GM21529 (cell line): ENCODE measurements at regions not wholly inside any gene's neighbourhood (a gene's known extent, or its start where the extent isn't known, plus 50 kb on each side); places are given as distances from the start of the nearest gene placed in this dataset.
"Not testable (repeated sequence)": the region's sequence is repeated elsewhere in the genome, so short reads cannot be mapped to it uniquely, and the experiment has no call there.

Experiments
- ATAC-seq: cut with Tn5 transposase; IDR thresholded peaks from one replicate; pipeline ENCODE4 v1.9.1; 2021; ENCODE audit not compliant: unreplicated experiment

DNA sequence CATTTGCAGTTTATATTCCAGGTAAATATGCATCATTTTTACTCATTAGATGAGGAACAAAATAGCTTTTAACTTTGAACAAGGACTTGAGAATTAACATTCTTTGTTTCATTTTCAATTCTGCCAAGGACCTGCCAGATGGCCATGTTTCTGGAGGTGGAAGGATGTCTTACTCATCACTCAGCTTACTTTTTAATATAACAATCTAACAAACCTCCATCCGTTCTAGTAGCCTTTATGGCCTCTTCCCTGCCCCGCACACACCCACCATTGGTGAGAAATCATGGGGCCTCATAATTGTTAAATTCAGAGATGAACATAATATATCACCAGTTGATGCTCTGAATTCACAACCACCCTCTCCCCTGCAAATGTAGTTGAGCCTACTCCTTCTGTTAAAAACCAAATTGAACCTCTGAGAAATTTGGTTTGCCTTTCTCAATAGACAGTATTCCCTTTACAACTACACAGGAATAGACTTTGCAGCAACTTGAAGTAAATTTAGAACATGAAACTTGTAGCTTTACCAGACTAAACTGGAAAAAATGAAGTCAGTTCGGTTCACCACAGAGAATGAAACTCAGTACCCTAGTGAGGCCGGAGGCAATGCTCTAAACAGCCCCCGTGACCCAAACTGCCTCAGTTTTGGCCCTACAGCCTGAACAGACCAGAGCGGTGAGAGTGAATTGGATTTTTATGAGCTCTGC, 50.1 kb upstream of the ACSL4 start:
- ATAC-seq, result peak; percentile 89

DNA sequence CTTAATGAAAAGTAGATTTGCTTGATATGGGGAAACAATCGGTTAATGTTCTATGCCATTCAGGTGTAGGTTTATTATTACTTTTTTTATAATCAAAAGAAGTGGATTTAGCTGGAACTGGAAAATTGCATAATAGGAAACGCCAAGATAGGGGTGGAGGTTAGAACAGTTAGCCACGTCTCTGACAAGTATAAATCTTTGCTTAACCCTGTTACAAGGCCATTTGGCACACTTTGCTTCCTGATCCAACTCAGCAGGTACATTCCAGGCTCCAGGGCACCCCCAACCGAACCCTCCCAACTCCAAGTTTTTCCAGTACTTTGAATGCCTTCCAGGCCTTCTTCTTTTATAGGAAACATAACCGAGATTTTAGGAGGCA, 50.6 kb upstream of the ACSL4 start:
- no peak for ATAC-seq

DNA sequence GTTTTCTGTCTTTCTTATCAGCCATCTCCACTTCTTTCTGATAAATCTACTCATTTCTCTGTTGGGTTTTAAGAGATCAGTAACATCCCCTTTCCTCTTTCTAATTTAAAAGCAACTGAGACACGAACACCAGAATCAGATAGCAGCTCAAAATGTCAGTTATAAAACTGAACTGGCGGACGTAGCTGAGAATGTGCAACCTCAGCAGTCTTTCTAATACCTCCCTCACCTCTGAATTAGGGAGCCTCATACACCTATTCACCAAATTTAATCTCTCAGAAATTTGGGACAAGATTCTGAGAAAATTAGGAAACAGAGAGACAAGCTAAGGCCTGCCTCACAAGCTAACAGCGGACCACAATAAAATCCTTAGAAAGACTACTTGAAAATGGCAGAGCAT, 52.0 kb upstream of the ACSL4 start:
- no peak for ATAC-seq

DNA sequence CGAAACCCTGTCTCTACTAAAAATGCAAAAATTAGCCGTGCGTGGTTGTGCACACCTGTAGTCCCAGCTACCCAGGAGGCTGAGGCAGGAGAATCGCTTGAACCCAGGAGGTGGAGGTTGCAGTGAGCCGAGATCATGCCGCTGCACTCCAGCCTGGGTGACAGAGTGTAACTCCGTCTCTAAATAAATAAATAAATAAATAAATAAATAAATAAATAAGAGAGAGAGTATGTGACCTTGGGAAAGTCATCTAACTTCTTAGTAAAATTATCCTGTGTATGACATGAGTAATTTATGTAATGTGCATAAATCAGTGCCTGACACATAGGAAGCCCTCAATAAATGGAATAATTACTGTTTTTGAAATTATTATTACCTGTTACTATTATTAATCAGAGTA, 57.5 kb upstream of the ACSL4 start:
- ATAC-seq, result not testable (repeated sequence)

DNA sequence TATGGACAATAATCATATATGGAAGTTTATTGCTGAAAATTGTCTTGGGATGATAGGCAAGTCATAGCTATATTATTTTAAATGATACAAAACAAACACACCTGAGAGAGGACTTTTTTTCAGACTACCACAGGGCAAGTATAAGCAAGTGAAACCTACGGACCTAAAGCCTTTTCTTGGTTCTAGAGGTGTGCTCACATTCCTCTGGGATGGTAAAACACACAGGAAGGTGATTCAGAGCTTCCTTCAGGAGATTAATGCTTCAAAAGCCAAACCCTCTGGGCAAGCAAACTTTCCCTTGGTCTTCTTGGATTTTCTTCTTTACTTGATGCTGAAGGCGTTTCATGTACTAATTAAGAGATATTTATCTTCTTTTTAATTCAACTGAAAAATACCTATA, 60.1 kb upstream of the ACSL4 start:
- ATAC-seq, result no peak

DNA sequence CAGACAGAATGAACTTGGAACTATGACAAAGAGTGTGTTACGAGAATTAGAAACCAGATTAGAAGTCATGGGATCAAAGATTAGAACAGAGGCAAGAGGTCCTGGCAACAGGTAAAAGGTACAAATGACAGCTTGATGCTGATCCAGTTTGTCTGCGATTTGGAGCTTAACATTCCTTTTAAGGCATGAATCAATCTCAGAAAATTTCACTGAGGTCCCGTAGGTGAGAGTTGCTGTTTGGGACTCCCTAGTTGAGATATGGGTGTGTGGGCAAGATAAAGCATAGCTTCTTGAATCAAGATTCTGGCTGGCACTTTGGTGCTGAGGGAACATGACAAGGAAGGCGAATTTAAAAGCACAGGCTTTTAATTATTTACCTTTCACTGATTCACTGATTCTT, 62.6 kb upstream of the ACSL4 start:
- no peak for ATAC-seq

DNA sequence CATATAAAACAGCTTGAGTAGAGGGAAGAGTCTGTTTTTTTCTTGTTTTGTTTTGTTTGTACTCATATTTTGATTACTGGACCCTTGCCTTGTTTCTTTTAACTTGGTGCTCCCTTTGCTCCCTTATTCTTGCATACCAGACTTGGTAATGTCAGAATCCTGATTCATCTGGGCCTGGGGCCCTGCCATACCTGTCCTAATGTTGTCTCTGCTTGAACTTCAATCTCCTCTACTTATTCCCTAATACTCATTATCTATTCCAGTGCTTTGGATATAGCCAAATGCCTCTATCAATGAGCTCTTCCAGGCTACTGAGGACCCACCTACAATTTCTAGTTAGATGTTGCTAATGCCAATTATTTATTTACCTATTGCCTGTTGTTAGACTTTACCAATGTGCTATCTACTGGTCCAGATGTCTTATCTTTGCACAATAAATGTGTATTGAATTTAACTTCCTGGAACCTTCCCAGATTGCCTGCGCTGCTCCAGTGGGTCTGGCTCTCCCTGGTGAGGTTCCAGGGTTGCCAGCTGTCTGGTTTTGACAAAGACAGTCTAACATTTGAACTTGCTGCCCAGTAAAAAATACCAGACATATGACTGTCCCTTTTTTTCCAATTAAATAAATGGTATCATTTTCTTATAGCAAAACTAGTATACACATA, 64.4 kb upstream of the ACSL4 start:
- ATAC-seq, result no peak

DNA sequence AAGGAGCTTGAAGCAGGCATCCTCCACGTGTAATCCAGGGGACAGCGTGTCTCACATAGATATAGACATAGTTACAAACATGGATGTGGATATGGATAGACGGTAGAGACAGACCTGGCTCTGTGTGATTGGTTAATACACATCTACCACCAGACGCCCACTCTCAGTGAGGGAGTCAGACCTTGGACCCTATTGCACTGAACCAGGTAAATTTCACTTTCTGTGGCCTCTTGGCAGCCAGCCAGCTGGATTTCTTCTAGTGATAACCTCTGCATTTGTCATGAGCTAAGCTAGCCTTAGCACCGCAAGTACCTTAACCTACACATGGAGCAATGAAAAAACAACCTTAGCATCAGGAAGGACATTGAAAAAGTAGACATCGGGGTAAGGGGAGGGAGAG, 79.2 kb upstream of the ACSL4 start:
- no peak for ATAC-seq

DNA sequence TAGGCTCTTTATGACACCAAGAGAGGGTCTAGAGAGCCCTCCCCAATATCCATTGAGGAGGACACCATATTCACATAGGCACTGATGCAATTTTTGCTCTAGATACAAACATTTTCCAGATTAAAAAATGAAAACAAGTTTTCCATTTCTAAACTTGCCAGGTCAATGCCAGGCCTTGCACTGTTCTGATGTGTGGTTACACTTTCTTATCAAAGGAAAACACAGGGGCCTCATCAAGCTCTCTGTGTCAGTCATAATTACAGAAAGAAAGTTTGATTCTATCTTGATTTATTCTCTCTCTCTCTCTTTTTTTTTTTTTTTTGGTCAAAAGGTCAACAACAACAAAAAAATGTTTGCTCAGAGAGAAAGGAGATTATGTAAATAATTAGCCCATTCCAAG, 80.2 kb upstream of the ACSL4 start:
- ATAC-seq, result no peak

DNA sequence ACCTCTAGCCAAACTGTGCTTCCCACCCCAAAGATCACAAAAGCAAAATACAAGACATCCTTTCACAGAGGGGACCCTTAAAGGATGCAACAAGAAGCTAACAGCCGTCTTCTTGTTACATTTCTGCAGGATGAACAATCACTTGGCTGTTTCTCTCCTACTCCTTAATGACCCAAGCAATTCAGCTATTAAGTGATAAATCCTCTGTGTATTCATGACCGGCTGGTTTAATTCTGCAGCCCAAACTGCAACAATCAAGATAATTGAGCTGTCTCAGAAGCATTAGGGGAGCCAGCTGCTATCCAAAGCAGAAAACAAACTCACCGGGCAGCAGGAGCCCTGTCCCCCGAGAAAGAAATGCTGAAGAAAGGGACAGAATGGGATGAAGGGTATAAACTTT, 85.9 kb upstream of the ACSL4 start:
- no peak for ATAC-seq

DNA sequence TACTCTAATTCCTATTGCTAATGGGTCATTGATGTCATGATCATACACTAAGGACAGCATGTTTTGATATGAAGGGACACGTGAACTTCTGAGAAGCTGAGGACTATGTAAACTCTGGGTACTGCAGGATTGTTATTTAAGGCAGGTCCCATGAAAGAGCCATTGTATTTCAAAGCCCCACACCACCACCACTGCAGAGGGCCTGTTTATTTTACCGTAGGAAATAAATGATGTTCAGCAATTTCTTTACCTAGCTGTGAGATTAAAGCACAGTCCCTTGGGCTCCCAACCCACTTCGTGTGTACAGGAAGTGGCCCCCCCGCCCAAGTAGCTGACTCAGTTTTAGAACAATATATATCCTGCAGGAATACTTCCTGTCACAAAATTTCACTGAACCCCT, 89.8 kb upstream of the ACSL4 start:
- ATAC-seq, result no peak

DNA sequence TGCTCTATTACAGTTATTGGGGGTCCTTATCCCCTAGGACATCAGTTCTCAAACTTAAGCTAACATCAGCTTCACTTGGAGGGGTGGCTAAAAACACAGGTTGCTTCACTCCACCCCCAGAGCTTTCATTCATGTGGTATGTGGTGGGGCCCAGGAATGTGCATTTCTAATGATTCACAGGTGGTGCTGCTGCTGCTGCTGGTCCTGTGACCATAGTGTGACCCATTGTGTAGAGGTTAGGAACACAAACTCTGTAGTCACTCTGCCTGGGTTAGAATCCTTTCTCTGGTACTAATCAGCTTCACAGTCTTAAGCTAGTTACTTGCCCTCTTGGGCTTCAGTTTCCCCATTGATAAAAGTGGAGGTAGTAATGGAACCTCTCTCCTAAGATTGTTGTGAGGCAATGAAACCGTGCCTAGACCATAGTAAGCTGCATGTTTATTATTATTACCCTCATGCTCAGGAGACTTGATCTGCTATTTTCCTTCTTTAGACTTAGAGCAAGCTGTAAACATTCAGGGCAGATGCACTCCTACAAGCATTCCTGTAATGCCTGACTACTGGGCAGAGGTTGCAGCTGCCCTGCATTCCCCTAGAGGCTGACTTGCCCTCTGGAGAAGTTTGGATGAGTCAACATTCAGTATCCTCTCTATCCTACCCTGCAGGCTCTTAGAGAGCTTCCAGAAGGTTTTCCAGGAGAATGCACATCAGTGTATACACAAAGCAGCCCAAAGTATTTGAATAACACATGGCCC, 94.1 kb upstream of the ACSL4 start:
- ATAC-seq, result no peak

DNA sequence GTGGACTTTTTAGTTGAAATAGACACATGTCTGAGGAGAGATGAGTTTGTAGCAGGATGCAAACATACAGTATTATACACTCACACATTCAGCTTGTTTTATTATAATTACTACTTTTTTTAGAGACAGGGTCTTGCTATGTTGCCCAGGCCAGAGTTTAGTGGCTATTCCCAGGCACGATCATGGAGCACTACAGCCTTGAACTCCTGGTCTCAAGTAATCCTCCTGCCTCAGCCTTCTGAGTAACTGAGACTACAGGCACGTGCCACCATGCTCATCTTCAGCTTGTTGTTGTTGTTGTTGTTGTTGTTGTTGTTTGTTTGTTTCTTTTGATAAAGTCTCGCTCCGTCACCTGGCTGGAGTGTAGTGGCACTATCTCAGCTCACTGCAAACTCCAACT, 94.7 kb upstream of the ACSL4 start:
- ATAC-seq, result no peak

DNA sequence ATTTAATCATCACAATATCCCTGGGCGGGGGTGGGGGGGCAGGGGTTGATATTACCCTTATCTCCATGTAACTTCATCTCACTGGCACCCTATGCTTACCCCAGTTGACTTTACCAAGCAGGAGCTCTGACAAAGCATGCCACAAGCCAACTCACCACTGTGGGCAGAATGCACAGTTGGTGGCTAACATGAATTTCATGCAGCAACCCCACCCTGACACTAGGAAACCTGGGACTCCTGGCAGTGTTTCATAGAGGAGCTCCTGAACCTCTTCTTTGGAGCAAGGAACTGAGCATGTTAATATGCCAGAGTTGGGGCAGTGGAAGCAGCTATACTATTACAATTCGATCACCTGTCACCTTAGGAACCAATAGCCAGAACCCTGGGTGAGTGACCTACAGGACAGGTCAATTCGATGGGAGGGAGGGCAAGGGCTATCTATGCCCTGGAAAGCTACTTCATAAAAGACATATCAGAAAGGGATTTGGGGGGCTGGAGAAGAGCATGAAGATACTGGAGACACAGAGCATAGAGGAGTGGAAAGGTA, 97.2 kb upstream of the ACSL4 start:
- ATAC-seq, result no peak

DNA sequence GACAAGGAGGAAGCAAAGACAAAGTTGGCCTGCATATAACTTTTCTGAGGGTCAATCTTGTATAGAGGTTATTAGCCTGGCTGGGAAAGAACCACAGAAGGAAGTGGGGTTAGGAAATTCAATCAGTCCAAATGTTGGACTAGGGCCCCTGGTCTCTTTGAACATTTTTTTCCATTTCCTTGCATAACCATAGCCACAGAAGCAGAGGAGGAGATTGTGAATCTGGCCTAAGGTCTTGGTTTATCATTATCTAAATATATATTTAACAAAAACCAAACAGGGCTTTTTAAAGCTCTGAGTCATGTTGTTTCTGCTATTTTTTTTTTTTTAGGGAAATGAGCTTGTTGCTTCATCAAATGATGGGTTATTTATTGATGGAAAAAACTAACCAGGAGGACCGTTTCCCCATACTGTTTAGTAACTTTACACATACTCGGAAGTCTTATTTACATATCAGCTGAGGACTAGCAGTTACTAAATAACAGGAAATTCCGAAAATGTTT, 97.7 kb upstream of the ACSL4 start:
- ATAC-seq, result peak; percentile 78

DNA sequence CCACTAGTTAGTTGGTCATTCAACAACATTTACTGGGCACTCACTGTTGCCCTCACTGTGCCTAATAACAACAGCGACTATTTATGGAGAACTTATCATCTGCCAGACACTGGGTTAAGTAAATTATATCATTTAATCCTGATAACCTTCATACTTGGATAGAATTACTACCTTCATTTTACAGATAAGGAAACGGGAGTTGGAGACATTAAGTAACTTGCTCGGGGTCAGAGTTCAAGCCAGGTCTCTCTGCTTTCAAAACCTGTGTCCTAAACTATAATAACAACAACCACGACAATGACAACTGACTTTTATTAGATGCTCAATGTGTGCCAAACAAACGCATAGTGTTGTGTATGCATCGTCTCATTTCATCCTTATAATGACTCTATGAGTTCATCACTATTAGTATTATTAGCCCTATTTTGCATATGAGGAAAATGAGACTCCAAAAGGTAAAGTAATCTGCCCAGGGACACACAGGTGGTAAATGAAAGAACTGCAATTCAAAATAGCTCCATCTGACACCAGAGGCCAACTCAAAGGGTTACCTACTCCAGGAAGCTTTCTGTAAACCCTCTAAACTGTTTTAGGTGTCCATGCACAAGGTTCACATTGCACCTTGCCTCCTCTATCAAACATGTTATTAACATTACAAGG, 98.4 kb upstream of the ACSL4 start:
- ATAC-seq, result no peak

DNA sequence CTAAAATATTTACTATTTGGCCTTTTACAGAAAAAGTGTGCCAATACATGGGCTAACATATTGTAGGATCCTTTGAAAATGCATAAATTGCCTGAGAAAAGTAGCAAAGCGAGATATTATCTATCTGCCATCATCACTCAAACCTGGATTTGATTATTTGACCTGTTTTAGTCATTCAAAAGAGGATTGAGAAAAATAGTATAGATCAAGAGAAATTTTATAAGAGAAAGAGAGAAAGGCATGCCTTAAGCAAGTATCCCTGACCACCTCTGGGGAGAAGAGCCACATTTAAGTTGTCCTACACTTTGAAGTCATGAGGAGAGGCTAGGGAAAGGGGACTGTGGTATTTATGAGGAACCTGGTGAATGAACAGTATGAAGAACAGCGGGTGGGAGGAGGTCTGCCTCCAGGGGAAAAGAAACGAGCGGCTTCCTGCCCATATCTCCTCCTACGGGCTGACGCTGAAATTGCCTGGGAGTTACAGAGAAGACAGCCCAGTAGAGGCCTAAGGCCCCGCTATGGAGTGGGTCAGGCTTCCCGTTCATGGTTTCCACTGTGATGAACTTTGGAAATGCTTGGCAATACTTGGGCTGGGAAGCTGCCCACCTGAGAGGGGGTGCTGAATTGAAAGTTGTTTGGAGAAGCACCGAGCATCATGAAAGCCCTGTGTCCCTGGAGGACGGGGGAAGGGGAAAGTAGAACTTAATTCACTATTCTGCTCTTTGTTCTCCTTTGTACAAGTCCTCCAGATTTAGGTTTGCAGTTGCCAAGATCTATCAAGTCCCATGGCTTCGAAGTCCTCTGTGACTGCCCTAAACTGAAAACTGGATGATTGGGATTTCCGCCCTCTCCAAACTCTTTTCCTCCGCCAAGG, 106.9 kb upstream of the ACSL4 start:
- ATAC-seq, result no peak

DNA sequence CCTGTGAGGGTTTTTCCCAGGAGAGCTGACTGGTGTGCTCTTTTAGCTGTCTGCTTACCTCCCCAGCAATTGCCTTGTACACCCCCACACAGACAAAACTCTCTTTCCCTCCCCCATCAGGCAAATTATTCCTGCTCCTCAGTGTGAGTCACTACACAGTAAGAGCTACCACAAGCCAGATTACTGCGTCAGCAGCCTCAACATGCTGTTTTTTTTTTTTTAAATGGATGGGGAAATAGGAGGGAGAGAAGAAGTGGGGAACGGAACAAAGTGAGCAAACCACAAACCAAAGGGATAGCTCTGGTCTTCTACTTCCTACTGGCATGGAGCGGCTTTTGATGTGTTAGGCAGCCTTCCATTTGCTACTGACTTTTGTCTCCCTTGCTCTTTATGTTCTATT, 107.5 kb upstream of the ACSL4 start:
- ATAC-seq, result no peak

DNA sequence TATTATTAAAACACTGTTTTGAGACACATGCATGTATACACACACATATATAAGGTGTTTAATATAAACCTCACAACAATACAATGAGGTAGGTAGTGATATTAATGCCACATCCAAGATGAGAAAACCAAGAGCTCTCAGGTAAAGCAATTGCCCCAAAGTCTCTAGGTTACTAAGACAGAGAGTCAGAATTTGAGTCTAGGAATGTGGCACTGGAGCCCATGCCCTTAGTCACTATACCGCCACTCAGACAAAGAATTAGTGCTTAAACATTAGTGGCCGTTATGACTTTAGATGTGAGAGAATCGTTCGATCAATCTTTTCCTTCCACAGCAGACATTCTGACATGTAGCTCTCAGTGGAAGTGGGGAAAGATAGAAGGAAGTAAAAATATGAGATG, 108.2 kb upstream of the ACSL4 start:
- no peak for ATAC-seq

DNA sequence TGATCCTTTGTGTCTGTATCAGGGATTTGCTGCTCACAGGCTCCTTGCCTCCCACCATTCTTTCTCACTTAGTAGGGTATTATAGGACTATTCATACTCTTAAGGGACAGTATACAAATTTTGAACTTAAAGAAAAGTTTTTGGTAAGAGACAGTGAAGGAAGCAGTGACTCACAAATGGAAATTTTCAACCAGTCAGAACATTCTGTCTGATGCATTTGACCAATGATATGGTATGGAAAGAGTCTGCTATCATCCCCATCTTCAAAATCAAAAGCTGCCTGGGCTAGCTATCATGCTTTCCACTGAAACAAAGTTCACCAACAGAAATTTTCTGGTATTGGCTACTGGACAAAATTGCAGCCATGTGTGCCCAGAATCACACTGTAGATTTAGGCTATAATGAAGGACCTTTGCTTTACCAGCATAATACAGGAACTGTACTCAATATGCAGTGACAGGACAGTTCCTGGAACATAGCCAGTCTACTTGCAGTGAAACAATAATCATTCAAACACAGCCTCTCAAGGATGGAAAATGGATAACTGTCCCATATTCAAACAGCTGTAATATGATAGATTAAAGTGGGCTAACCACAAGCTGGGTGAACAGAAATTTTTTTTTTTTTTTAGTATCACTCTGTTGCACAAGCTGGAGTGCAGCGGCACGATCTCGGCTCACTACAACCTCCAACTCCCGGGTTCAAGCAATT, 109.0 kb upstream of the ACSL4 start:
- no peak for ATAC-seq
